Effector memory CD4-positive, alpha-beta T cell (primary cell): ENCODE measurements at regions not wholly inside any gene's neighbourhood (a gene's known extent, or its start where the extent isn't known, plus 50 kb on each side); places are given as distances from the start of the nearest gene placed in this dataset.
"Not testable (repeated sequence)": the region's sequence is repeated elsewhere in the genome, so short reads cannot be mapped to it uniquely, and the experiment has no call there.

Experiments
- DNase-seq, 3 donors: peaks; one replicate each; pipeline ENCODE4 v3.0.0-alpha.2; 2020
- H3K27ac ChIP-seq: 2 replicates; pipeline ENCODE4 v1.7.0; 2013; ENCODE audit warnings: mild to moderate bottlenecking, low read length, moderate library complexity; ENCODE audit not compliant: insufficient read depth, poor library complexity, severe bottlenecking
- H3K27me3 ChIP-seq: replicated peaks from 2 replicates; pipeline ENCODE4 v1.7.0; 2013; ENCODE audit warnings: mild to moderate bottlenecking, low read length; ENCODE audit not compliant: insufficient read depth, control insufficient read depth, poor library complexity, severe bottlenecking
- H3K36me3 ChIP-seq: 2 replicates; pipeline ENCODE4 v1.7.0; 2013; ENCODE audit warnings: mild to moderate bottlenecking, low read length, moderate library complexity; ENCODE audit not compliant: control insufficient read depth, insufficient read depth
- H3K4me1 ChIP-seq: 2 replicates; pipeline ENCODE4 v1.7.0; 2013; ENCODE audit warnings: low read length, mild to moderate bottlenecking; ENCODE audit not compliant: control insufficient read depth, insufficient read depth, poor library complexity, severe bottlenecking
- H3K4me3 ChIP-seq: 2 replicates; pipeline ENCODE4 v1.7.0; 2013; ENCODE audit warnings: low read length, low read depth, mild to moderate bottlenecking; ENCODE audit not compliant: insufficient read depth, poor library complexity, severe bottlenecking
- H3K9me3 ChIP-seq: 2 replicates; pipeline ENCODE4 v1.7.0; 2013; ENCODE audit warnings: mild to moderate bottlenecking, low read length, moderate library complexity; ENCODE audit not compliant: control insufficient read depth

- Histone ChIP-seq H3K9me3 (no peaks in the 10 kb centered on the region), H3K36me3 (no peaks in the 10 kb centered on the region), H3K4me3 (no peak overlapping the region), H3K27me3 (no peaks in the 10 kb centered on the region), H3K4me1 (no peaks in the 10 kb centered on the region), H3K27ac (no peak overlapping the region)
- no peak for DNase-seq
Observed at GRCh38 chr16:22687031-22687530, 126.9 kb upstream of the HS3ST2 start.

DNA sequence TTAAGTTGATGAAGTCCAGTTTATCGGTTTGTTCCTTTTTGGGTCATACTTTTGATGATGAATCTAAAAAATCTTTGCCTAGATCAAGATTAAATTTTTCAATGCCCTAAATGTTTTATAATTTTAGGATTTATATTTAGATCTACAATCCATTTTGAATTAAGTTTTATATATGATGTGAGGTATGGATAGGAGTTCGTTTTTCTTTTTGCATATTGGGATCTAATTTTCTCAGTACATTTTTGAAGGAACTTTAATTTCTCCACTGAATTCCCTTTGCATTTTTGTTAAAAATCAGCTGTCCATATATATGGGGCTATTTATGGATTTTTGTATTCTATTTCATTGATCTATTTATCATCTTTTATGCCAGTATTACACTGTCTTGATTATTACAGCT lies 125.5 kb upstream of the HS3ST2 start:
- no peaks in the 10 kb centered on the region for H3K27me3 ChIP-seq
- no peak overlapping the region for H3K4me3 ChIP-seq
- H3K4me1 ChIP-seq, result no peaks in the 10 kb centered on the region
- H3K27ac ChIP-seq, result no peak overlapping the region
- H3K36me3 ChIP-seq, result no peaks in the 10 kb centered on the region
- H3K9me3 ChIP-seq, result no peaks in the 10 kb centered on the region
- no peak for DNase-seq

GRCh38 chr16:22688930-22689329 lies 125.0 kb upstream of the HS3ST2 start:
- Histone ChIP-seq H3K27ac (no peak overlapping the region), H3K4me1 (no peaks in the 10 kb centered on the region), H3K36me3 (no peaks in the 10 kb centered on the region), H3K9me3 (no peaks in the 10 kb centered on the region), H3K27me3 (no peaks in the 10 kb centered on the region), H3K4me3 (no peak overlapping the region)
- DNase-seq, result no peak

GRCh38 chr16:22691335-22691734 lies 122.6 kb upstream of the HS3ST2 start:
- DNase-seq, result no peak
- H3K27ac ChIP-seq, result no peak overlapping the region
- no peaks in the 10 kb centered on the region for H3K4me1 ChIP-seq
- H3K9me3 ChIP-seq, result no peaks in the 10 kb centered on the region
- no peaks in the 10 kb centered on the region for H3K27me3 ChIP-seq
- no peak overlapping the region for H3K4me3 ChIP-seq
- no peaks in the 10 kb centered on the region for H3K36me3 ChIP-seq

GRCh38 chr16:22692034-22692433 lies 121.9 kb upstream of the HS3ST2 start:
- no peak for DNase-seq
- no peak overlapping the region for H3K27ac ChIP-seq
- H3K4me3 ChIP-seq, result no peak overlapping the region
- H3K36me3 ChIP-seq, result no peaks in the 10 kb centered on the region
- H3K4me1 ChIP-seq, result no peaks in the 10 kb centered on the region
- no peaks in the 10 kb centered on the region for H3K9me3 ChIP-seq
- no peaks in the 10 kb centered on the region for H3K27me3 ChIP-seq

- Histone ChIP-seq H3K27ac (no peak overlapping the region), H3K4me1 (no peaks in the 10 kb centered on the region), H3K36me3 (no peaks in the 10 kb centered on the region), H3K27me3 (no peaks in the 10 kb centered on the region), H3K9me3 (no peaks in the 10 kb centered on the region), H3K4me3 (no peak overlapping the region)
- DNase-seq, result no peak
Observed at GRCh38 chr16:22692916-22693637, 120.9 kb upstream of the HS3ST2 start.

GRCh38 chr16:22693638-22694340 lies 120.2 kb upstream of the HS3ST2 start:
- no peaks in the 10 kb centered on the region for H3K4me1 ChIP-seq
- no peak overlapping the region for H3K27ac ChIP-seq
- H3K36me3 ChIP-seq, result no peaks in the 10 kb centered on the region
- no peaks in the 10 kb centered on the region for H3K9me3 ChIP-seq
- H3K27me3 ChIP-seq, result no peaks in the 10 kb centered on the region
- no peak overlapping the region for H3K4me3 ChIP-seq
- DNase-seq, result no peak

DNA sequence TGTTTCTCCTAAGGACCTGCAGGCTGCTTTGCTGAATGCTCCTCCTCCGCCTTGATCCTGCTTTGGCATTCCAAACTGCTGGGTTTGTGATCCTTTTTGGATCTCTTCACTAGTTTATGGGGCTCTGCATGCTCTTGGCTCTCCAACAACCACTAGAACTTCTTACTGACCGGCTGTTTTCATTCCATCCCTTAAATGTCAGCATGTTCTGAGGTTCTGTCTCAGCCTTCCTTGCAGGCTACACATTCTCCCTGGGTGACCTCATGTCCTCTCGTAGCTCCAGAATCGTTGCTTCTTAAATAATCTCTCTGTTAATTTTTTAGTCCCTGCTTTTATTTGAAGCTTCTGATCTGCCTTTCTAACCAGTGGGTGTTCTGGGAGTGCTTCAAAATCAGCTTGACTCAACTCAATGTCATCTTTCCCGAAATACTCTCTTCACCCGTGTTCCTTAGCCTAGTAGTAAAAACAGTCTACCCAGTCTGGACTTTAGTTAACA lies 119.0 kb upstream of the HS3ST2 start:
- H3K4me3 ChIP-seq, result no peak overlapping the region
- no peaks in the 10 kb centered on the region for H3K9me3 ChIP-seq
- DNase-seq, result no peak
- no peaks in the 10 kb centered on the region for H3K4me1 ChIP-seq
- H3K36me3 ChIP-seq, result no peaks in the 10 kb centered on the region
- H3K27ac ChIP-seq, result no peak overlapping the region
- H3K27me3 ChIP-seq, result no peaks in the 10 kb centered on the region

DNA sequence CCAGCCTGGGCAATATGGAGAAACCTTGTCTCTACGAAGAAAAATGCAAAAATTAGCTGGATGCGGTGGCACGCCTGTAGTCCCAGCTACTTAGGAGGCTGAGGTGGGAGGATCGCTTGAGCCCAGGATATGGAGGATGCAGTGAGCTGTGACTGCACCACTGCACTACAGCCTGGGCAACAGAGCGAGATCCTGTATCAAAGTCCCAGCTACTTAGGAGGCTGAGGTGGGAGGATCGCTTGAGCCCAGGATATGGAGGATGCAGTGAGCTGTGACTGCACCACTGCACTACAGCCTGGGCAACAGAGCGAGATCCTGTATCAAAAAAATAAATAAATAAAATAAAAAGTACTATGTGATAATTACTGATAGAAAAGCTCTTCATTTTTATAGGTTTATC lies 118.2 kb upstream of the HS3ST2 start:
- H3K9me3 ChIP-seq, H3K4me1 ChIP-seq, H3K4me3 ChIP-seq, DNase-seq, H3K27ac ChIP-seq, H3K27me3 ChIP-seq, H3K36me3 ChIP-seq: not testable (repeated sequence)

DNA sequence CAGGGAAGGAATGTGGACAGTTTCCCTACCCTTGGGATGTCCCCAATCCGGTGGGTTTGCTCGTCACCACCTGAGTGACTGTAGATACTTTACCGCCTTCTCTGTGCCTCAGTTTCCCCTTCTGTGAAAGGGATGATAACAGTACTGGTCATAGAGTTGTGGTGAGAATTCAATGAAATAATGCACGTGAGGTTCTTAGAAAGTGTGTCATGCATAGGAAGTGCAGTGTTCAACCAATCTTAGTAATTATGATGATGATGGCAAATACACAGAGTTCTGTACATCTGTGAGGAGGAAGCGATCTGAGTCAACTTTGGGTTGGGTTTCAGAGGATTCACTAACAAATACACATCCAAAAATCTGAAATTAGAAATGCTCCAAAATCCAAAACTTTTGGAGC lies 114.6 kb upstream of the HS3ST2 start:
- no peak overlapping the region for H3K4me3 ChIP-seq
- no peaks in the 10 kb centered on the region for H3K27me3 ChIP-seq
- no peak for DNase-seq
- no peaks in the 10 kb centered on the region for H3K36me3 ChIP-seq
- no peaks in the 10 kb centered on the region for H3K9me3 ChIP-seq
- no peak overlapping the region for H3K27ac ChIP-seq
- no peaks in the 10 kb centered on the region for H3K4me1 ChIP-seq
